Right kidney (tissue), 1 donor: ENCODE measurements at regions not wholly inside any gene's neighbourhood (a gene's known extent, or its start where the extent isn't known, plus 50 kb on each side); places are given as distances from the start of the nearest gene placed in this dataset.
A peak's percentile ranks its signal among the peaks of the same experiment; 100 is the strongest.

Experiments used
- DNase-seq: peaks from one replicate; pipeline ENCODE4 v3.0.0-alpha.2; 2016

DNA sequence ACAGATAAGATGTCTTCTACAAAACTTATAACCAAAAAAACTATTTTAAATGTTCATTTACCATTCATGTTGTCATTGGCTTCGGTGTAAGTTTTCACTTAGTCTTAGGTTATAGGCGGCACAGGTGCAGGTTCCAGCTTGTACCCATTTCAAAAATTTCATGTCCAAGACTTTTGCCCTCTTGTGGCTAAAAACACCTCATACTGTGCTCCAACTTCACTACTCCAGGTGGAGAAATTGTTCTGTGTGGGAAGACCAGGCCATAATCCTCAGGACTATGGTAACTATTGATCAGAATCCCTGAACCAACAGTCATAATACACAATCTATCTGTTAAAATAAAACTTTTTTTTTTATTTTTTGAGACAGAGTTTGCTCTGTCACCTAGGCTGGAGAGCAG is 95.2 kb upstream of the ATP11B start:
- DNase-seq = no peak

DNA sequence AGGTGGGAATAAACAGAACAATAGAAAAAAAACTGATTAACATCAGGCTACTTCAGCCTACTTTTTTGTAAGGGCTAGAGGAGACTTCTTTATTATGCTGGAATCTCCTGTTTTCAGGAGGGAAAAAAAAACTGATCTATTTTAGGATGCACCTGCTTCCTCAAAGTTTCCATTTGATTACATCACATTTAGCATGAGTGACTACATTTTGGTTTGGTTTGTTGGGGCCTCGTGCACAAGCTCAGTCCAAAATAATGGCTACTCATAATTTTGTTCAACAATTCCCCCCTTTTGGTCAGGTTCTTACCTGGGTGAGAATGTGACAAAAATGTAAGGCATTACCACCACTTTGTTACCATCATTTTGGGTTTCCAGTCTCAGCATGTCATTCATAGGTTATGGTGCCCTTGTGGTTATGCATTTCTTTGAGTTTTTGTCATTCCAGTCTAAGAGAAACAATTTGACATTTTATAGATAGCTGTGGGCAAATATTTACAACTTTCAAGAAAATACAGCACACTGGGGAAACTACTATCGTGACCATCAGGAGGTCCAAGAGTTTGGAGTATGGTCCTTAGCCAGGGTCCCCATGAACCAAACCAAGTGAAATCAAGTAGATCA is 93.6 kb upstream of the ATP11B start:
- DNase-seq = no peak

GRCh38 chr3:182702216-182702615 is 91.1 kb upstream of the ATP11B start:
- DNase-seq = no peak

DNA sequence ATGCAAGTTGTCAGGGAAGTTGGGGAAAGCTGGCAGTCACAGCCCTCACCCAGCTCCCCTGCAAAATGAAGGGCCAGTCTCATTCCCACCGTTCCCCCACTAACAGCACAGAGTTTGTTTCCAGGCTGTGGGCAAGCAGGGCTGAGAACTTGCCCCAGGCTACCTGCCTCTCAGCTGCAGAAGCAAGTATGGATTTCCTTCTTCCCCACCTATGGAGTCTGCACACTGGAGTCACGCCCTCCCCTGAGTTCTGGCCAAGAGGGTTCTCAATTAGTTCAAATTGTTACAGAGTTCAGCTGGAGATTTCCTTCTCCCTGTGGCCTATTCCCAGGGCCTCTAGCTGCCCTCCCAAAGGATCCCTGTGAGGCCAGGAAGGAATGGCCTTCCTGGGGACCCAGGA is 90.1 kb upstream of the ATP11B start:
- no peak for DNase-seq

DNA sequence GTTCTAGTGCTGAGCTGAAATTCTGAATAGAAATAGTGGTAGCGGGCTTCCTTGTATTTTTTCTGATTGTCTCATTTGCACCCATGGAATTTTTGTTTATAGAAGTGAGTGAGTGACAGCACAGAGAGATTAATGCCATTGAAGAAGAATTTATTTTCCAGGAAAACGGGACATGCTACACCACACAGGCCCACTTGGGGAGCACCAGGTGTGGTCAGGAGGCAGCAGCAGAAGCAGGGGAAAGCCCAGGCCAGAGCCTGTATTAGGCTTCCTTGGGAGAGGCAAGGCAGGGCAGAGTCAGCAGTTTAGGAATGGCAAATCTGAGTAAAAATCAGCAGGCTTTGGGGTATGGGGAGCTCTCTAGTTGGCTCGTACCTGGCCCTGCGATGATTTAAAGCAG is 88.4 kb upstream of the ATP11B start:
- no peak for DNase-seq

DNA sequence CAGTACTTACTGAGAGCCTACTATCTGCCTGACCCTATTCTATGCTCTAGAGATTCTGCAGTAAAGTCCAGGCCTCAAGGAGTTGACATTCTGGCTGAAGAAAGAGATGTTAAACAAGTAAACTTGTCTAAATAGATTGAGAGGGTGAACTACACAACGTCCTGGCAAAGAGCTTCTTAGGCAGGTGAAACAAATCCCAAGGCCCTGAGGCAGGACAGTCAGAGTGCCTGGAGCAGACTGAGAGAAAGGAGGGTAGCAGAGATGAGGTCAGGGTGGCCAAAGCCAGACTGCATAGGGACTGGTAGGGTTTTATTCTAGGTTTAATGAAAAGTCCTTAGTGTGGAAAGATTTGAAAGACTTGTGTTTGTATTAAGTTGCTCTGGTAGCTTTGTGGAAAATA is 84.5 kb upstream of the ATP11B start:
- no peak for DNase-seq

DNA sequence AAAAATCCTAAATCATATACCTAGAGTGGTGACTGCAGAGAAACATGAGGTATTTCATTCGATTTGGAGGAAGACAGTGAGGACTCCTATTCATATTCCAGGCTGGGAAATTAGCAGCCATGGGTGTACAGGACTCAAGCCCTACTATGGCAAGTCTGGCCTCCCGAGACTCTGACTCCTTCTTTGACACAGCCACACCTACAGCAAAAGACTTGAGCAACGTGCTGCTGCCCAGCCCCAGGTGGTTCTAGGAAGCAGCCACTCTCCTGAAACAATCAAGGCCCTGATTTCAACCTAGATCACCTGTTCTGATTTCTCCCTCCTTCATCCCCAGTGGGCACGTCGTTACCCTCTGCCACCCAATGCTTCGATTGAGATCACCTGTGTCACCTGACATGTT is 84.0 kb upstream of the ATP11B start:
- no peak for DNase-seq

- no peak for DNase-seq
Observed at GRCh38 chr3:182710557-182711157, 82.6 kb upstream of the ATP11B start.

- no peak for DNase-seq
Observed at GRCh38 chr3:182711261-182711683, 82.0 kb upstream of the ATP11B start.

- no peak for DNase-seq
Observed at GRCh38 chr3:182711853-182712252, 81.5 kb upstream of the ATP11B start.

- no peak for DNase-seq
Observed at GRCh38 chr3:182713111-182713510, 80.2 kb upstream of the ATP11B start.

DNA sequence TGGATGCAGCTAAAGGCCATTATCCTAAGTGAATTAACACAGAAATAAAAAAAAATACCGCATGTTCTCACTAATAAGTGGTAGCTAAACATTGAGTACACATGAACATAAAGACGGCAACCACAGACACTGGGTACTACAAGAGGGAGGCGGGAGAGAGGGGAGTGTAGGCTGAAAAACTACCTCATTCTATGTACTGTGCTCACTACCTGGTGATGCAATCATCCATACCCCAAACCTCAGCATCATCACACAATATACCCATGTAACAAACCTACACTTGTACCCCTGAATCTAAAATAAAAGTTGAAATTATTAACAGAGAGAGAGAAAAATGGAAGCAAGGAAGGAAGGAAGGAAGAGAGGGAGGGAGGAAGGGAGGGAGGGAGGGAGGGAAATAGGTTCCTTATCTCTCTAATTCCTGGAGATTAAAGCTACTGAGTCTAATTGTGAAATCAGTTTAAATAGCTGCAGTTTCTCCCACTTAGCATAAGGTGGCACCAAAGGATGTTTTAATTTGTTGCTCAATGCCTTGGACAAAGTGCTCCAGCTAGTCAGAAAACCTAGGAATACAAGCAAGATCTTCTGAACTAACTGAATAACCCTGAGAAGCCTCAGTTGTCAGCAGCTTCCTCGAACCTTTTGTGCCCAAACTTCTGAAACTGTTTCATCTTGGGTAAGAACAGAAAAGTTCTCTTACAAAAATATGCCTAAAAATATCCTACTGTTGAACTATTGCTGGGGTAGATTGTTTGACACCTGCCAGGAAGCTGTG is 79.4 kb upstream of the ATP11B start:
- no peak for DNase-seq

DNA sequence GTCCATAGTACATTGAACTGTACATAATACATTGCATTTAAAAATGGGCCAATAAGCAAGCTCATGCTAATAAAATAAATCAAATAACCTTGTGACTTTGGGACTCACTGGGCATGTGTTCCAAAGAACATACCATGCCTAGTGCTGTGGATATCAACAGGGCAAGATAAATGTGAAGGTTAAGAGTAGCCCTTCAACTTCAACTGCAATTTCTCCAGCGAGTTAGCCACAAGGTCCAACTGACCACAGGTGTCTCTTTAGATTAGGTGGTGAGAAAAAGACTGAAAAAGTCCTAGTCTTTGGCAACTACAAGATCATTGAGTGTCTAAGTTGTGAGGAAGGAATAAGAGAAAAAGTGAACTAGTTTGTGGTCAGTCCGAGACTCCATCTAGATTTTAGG is 78.3 kb upstream of the ATP11B start:
- DNase-seq = no peak

DNA sequence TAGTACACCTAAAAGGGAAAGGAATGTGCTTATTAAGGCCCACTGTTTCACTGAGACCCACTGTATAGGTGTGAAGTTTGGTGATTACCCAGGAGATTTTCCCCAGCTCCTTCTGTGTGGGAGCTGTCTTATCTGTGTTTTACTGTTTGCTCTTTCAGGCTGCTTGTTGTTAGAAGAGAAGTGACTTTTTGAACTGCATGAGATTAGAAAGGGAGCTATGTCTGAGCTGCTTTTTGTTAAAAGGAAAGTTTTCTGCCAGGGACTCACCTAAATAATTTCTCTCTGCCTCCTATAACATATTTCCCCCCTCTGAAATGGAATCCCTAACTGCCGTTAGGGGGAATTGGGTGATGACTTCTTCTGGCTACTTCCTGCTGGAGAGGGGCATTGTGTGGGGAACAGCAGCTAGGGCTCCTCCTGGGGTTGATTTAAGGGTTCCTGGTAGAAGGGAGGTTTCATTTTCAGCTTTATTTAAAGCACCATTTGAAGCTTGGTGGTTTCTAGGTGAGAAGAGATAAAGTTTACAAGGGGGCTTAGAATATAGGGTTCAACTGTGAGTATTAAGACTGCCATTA is 77.1 kb upstream of the ATP11B start:
- DNase-seq = no peak

- no peak for DNase-seq
Observed at GRCh38 chr3:182717216-182717615, 76.1 kb upstream of the ATP11B start.

- DNase-seq = no peak
Observed at GRCh38 chr3:182722907-182723306, 70.4 kb upstream of the ATP11B start.

- DNase-seq = no peak
Observed at GRCh38 chr3:182723596-182723995, 69.7 kb upstream of the ATP11B start.

- peak; percentile 62 for DNase-seq
Observed at GRCh38 chr3:182725372-182726251, 67.7 kb upstream of the ATP11B start.

DNA sequence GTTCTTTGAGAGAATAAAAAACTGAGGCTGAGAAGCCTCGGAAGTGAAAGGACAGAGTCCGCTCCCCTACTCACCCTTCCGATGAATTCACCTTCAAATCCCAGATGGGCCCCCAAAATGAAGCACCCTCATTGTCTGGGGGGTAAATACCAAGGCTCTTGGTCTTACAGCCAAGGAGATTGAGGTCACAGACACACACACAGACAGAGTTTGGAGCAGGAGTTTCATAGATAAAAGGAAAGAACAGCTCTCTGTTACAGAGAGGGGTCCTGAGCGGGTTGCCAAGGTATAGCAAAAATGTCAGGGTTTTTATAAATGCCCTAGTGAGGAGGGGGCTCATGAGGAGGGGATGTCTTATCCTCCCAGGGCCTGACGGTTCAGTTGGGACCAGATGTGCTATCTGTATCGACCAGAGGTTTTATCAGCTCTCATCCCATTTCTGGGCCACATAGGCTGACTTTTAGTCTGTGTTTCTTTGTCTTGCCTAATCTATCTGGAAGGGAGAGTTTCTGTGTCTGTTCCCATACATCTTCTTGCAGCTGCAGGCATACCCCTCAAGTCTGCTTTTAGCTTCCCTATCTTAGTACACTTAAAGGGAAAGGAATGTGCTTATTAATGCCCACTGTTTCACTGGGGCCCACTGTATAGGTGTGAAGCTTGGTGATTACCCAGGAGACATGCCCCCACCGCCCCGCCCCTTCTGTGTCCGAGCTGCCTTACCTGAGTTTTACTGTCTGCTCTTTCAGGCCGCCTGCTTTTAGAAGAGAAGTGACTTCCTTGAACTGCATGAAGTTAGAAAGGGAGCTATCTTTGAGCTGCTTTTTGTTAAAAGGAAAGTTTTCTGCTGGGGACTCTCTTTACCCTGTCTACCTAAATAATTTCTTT is 66.8 kb upstream of the ATP11B start:
- peak; percentile 37 for DNase-seq

GRCh38 chr3:182728238-182728637 is 65.1 kb upstream of the ATP11B start:
- no peak for DNase-seq

DNA sequence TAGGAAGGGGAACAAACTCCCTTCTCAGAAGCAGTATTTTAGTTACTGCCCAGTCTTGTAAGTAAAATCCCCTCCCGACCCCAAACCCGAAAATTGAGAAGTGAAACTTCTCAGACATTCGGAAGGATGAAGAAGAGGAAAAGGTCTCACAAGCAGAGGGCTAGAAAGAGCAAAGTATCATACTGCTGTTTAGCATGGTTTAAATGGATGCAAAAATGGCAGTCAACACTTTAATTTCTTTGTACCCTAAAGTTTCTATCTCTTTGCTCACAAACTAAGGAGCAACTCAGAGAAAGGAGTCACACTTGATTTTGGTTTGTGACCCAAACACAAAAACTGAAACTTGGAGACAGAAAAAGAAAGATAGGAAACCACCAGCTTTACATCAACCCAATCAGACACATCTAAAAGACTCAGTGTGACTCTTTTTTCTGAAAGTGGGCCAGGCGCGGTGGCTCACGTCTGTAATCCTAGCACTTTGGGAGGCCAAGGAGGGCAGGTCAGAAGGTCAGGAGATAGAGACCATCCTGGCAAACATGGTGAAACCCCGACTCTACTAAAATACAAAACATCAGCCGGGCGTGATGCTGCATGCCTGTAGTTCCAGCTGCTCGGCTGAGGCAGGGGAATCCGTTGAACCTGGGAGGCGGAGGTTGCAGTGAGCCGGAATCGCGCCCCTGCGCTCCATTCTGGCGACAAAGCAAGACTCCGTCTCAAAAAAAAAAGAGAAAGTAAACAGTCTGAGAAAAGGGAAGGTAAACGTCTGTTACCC is 63.2 kb upstream of the ATP11B start:
- peak; percentile 36 for DNase-seq
